Posterior vena cava (tissue), 2 donors: ENCODE measurements at regions not wholly inside any gene's neighbourhood (a gene's known extent, or its start where the extent isn't known, plus 50 kb on each side); places are given as distances from the start of the nearest gene placed in this dataset.
"Not testable (repeated sequence)": the region's sequence is repeated elsewhere in the genome, so short reads cannot be mapped to it uniquely, and the experiment has no call there.

ENCODE experiments used
- DNase-seq: peaks from one replicate; pipeline ENCODE4 v3.0.0-alpha.2; 2020; ENCODE audit warnings: low spot score
- intact Hi-C, 2 donors: fragments of 100-400 bp; cut with DNase I; formaldehyde crosslinking; loops; one replicate each; pipeline versions ENCODE4 v1.14.1 to v1.14.2; 2022 to 2023
- donor health status: DM: yes; HTN: yes; CAD: no.
- donor health status: DM: yes; HTN: yes; CAD: no.

DNA sequence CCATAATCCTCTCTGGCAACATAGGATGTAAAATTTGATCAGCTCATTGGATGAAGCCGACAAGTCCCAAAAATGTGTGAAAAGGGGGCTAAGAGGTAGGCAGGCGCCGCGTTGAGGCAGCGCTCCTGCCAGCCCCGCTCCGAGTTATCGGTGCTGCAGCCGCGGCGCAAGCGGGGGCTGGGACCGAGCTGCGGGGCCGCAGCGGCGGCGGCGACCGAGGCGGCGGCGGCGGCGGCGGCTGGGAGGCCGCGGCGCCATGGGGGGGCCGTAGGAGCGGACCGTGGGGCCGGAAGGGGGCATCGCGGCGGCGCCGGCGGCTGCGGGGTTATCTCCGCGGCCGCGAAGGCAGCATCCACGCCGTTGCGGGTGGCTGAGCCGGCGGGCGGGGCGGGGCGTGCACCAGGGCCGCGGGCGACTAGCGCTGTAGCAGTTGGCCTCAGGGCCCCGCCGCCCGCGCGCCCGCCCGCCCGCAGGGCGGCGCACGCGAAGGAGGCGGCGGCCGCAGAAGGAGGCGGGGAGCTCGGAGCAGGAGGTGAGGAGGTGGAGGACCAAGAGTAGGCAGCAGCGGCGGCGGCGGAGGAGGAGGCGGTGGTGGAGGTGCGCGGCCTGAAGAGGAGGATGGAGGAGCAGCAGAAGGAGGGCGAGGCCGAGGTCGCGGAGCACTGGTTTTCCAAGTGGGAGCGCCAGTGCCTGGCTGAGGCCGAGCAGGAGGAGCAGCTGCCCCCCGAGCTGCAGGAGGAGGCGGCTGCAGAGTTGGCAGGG lies 126.0 kb upstream of the CXorf66 start:
- no peak for DNase-seq
- intact Hi-C loops: no loop called here

DNA sequence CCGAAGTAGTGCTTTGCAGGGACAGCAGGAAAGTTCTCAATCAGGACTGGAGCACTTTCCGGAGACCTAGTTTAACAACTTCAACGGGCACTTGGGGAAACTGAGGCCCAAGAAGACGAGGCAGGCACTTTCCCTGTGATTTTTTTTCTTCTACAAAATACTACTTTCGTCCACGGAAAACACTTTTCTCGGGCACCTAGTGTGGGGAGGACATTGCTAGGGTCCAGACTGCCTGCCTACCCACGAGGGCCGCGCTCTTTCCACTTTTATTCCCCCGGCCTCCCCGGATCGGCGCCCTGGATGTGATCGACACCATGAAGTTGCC lies 125.4 kb upstream of the CXorf66 start:
- no peak for DNase-seq
- intact Hi-C loops: no loop called here

DNA sequence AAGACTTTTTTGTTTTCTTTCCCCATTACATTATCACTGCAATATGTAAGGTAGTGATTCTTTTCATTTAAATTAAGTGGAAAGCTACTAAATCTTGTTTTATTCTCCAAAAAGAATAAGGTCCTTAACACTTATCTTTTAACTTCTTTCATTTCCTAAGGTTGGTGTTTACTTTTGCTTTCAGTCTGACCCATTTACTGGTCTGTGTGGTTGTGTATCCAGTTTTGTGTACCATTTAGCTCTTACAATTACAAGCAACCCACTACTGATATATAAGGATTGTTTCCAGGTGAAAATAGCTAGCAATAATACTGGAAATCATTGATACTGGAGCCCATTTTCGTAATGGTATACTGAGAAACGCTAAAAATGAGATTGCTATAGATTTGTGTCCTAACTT lies 123.1 kb upstream of the CXorf66 start:
- no peak for DNase-seq
- intact Hi-C loops: no loop called here

DNA sequence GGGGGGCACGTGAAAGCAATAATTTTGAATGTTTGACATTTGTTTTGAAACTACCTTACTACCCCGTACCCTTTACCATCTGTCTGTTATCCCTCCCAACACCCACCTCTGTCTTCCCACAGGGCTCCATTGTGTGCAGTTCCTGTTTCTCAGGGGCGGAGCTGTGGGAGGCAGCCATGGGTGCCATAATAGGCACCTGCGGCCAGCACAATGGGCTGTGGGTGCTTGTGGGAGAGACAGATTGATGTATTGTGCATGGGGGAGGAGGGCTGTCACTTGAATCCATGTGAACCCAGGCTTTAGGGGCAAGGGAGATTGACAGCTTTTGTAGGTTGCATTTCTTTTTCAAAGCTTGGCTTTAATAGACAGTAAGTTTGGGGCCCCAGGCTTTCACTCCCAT lies 122.6 kb upstream of the CXorf66 start:
- DNase-seq: no peak
- intact Hi-C loops: no loop called here

DNA sequence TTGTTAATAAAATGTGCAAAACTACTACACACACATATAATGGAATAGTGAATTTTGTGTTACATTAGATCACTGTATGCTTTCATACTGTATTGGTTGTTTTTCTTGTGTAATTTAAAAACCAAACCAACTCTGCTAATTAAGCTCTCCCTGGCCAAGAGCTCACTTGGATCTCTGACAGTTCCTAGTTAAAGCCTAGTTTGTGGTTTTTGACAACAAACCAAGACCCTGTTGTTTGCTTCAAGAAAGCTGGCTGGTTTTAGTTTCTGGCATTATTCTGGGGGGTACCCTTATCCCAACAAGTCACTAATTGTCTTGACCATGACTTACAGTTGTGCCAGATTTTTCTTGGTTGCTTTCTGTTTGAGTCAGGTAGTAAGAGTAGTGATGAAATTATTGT lies 121.4 kb upstream of the CXorf66 start:
- no peak for DNase-seq
- intact Hi-C loops: no loop called here

DNA sequence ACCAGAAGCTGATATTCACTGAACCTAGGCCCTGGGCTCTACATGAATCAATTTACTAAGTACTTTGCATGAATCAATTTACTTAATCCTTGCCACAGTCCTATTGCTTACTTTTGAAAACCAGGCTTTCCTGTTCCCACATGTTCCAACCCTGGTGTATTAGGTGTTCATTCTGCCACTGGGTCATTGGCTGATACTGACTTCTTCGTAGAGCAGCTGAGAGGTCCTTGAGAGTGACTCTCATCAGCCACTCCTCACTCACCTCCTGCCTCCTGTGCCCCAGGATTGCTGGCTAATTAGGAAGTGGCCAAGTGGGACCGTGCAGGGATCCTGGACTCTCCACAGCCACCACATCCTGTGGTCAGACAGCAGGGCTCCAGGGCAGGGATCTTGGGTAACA lies 109.5 kb upstream of the CXorf66 start:
- intact Hi-C loops: loop anchor here in 1 of 2 donors (5.0 kb wide), 1 partner anchor 563 kb away; no protein-coding TSS in a partner anchor
- DNase-seq: not testable (repeated sequence)

DNA sequence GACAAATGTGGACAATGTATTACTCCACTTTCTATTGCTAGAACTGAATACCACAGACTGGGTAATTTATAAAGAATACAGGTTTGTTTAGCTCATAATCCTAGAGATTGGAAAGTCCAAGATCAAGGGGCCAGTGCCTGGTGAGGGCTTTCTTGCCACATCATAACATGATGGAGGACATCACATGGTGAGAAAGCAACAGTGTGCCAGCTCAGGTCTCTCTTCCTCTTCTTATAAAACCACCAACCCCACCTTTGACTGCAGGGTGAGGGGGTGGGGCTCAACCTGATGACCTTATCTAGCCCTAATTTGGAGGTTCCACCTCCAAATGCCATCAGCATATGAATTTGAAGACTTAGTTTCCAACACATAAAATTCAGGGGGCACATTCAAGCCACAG lies 105.7 kb upstream of the CXorf66 start:
- no peak for DNase-seq
- intact Hi-C loops: no loop called here

DNA sequence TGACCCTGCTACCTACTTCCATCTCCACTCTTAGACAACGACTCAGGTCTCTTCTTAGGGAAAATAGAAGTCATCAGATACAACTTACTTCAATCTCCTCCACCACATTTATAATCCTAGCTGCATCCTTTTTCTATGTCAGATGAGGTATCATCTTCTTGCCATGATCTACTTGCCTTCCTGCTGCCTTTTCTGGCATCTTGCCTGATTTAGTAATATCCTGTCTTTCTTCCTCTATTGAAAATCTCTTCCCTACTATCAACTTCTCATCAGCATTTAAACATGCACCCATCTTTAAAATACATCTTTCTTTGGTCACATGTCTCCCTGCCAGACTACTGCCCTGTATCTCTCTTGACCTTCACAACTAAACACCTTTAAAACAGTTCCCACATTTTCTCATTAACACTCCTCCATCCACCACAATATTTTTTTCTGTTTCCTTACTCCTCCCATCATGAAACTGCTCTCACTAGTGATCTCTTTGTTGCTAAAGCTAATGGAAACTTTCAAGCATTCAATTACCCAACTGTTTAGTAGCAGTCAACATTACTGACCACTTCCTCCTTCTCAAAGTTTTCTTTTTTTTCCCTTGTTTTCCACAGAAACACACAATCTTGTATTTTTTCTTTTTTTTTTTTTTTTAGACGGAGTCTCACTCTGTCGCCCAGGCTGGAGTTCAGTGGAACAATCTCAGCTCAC lies 100.8 kb upstream of the CXorf66 start:
- DNase-seq: no peak
- intact Hi-C loops: no loop called here

DNA sequence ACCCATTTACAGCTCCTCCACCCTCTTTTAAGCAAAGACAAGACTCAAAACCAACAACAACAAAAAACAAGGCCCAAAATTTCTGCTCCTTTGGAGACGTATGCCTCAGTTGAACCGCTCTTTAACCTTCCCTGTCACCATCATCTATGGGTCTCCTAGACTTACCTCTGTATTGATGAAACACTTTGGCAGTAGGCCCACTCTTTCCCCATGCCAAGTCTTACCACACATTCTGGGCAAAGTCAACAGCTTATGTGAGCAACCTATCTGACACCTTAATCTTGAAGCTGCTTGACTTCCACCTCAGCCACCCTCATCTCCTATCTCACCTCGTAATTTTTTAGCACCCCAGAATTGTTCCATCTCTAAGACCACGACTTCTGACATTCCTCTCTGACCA lies 99.7 kb upstream of the CXorf66 start:
- DNase-seq: no peak
- intact Hi-C loops: no loop called here

DNA sequence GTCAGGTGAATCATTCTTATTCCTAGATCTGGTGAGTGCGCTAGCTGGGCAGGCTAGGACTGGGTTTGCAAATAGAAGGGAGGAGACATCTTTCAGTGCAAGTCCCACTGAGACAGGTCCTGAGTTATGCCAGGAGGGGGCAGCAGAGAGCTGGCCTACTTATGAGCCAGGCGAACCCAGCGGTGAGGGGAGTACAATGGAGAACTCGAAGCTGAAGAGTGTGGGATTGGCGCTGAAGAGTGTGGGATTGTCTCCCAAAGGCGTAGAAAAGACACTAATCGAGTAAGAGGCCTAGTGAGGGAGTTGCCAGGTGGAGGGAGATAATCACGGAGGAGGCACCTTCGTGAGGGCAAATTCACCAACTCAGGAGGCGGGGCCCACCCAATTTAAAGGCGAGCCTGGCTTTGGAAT lies 91.7 kb upstream of the CXorf66 start:
- intact Hi-C loops: no loop called here
- peak; percentile 90 for DNase-seq

DNA sequence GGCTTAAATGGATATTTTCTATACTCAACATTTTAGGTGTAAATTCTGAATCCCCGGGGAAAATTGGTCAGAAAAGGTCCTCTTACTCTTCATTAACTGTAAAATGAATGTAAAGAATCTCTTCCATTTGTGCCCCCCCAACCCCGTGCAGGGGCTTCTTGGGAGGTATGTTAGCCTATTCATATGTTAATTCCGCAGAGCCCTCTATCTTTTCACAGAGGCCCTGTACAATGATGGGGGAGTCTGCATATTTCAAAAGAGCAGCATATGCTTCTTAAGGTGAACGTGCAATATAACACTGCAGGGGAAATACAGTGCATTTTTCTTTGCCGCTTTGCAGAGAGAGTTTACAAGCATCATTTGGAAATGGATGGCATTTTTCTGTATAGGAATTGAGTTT lies 88.5 kb upstream of the CXorf66 start:
- intact Hi-C loops: no loop called here
- no peak for DNase-seq

DNA sequence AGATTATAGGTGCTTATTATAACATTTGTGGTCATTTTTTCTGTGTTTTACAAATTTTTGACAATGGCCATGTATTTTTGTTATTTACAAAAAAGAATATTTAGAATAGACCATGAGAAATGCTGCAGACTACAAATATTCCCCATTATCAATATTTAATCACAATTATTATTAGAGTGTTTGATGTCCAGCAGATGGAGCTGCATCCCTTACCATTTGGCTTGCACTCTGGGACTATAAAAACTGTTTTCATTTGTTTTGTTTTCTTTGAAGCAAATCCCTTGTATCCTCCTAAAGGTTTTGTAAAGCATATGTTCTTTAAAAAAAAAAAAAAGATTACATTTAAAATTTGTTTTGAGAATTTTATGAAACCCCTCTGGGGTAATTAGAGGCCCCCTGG lies 85.6 kb upstream of the CXorf66 start:
- intact Hi-C loops: no loop called here
- DNase-seq: no peak

DNA sequence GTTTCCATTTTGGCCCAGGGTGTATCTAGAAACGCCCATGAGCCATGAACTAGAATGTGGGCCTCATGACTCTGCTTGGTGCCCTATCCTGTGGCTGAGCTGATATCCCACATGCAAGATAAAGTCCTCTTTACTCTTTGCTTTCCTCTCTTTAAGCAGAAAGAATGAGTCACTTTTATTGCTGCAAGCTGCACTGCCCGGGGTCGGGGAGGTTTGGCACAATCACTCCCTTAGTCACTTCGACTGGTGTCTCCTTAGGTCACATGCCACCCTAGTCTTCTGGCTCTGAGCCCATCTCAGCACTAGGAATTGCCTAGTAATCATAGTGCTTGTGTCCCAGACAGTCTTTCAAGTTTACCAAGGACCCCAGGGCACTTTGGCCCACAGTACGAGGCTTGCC lies 75.1 kb upstream of the CXorf66 start:
- intact Hi-C loops: no loop called here
- no peak for DNase-seq

DNA sequence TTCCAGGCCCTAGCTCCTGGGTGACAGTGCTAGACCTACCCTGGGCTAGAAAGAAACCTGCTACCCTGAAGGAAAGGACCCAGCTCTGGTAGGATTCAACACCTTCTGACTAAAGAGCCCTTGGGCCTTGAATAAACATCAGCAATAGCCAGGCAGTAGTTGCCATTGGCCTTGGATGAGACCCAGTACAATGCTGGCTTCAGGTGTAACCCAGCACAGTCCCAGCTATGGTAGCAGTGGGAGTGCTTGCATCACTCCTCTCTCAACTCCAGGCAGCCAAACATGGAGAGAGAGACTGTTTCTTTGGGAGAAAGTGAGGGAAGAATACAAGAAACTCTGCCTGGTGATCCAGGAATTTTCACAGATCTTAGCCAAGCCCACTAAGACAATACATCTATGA lies 73.5 kb upstream of the CXorf66 start:
- no peak for DNase-seq
- intact Hi-C loops: no loop called here

DNA sequence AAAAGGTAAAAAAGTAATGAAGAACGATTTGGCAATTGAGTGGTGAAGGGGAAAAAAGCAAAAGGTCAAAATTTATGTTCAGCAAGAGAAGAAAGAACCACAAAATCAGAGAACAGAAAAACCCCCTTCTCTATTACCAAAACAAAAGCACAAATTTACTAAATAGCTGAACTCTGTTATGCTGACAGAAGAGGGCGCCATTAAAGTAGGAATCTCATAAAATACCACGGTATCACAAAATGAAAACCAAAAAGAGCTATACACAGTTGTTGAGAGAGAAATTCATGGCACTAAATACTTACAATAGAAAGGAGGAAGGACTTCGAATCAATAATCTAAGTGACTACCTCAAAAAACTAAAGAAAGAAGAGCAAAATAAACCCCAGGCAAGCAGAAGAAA lies 69.6 kb upstream of the CXorf66 start:
- no peak for DNase-seq
- intact Hi-C loops: no loop called here

DNA sequence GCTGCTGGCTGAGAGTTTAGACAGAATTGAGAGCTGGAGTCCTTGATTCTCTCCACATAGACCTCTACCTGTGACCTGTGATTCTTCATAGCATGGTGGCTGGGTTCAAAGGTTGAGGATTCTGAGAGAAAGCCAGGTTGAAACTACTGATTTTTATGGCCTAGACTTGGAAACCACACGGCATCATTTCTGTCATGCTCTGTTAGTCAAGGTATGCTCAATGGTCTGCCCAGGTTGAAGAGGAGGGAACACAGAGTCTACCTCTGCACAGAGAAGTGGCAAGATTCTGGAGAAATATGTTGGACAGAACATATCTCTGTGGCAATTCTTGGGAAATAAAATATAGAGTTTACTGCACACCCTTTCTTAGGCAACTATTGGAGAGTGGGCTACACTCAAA lies 57.2 kb upstream of the CXorf66 start:
- no peak for DNase-seq
- intact Hi-C loops: no loop called here

DNA sequence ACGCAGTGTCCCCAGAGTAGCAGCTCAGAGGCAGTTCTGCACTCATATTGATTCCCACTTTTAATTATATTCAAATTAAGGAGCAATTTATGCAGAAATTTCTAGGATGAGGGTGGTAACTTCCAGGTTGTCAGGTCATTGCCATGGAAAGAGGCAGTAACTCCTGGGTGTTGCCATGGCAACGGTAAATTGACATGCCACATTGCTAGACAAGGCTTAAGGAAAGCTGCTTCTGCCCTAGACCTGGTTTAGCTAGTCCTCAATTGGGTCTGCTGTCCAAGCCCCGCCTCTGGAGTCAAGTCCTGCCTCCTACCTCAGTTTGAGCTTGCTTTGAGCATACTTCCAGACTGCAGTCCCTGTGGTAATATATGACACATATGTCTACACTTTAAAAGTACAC lies 53.8 kb upstream of the CXorf66 start:
- intact Hi-C loops, DNase-seq: not testable (repeated sequence)
